MM.1S (cell line): ENCODE measurements at regions not wholly inside any gene's neighbourhood (a gene's known extent, or its start where the extent isn't known, plus 50 kb on each side); places are given as distances from the start of the nearest gene placed in this dataset.

Source experiments
- CTCF ChIP-seq: fragments of 300-600 bp; sonication (generic); IDR thresholded peaks from 2 replicates; pipeline ENCODE4 v1.5.1; 2016; ENCODE audit warnings: antibody characterized with exemption, low read length, mixed read lengths
- EZH2 ChIP-seq: fragments of 300-600 bp; sonication (generic); optimal IDR thresholded peaks from 2 replicates; pipeline ENCODE3; 2017; ENCODE audit warnings: low read depth, mild to moderate bottlenecking, antibody characterized with exemption, low read length, mixed read lengths

GRCh38 chr1:215360758-215361157 is 206.3 kb upstream of the KCTD3 start:
- TF ChIP-seq CTCF (no peak), EZH2 (no peak)
